Kidney tubule cell (primary cell): ENCODE measurements at regions not wholly inside any gene's neighbourhood (a gene's known extent, or its start where the extent isn't known, plus 50 kb on each side); places are given as distances from the start of the nearest gene placed in this dataset.

Experiments
- DNase-seq: peaks from one replicate; pipeline ENCODE4 v3.0.0-alpha.2; 2018; ENCODE audit warnings: low spot score

- no peak for DNase-seq
These were observed 63.1 kb upstream of the BAIAP2L1 start for GRCh38 chr7:98463837-98464557.

- no peak for DNase-seq
These were observed 62.2 kb upstream of the BAIAP2L1 start for GRCh38 chr7:98462911-98463633.

GRCh38 chr7:98460902-98461301 is 60.0 kb upstream of the BAIAP2L1 start:
- DNase-seq = no peak

GRCh38 chr7:98459529-98459928 is 58.6 kb upstream of the BAIAP2L1 start:
- no peak for DNase-seq

- no peak for DNase-seq
These were observed 57.4 kb upstream of the BAIAP2L1 start for GRCh38 chr7:98458090-98458875.

GRCh38 chr7:98456866-98457265 is 56.0 kb upstream of the BAIAP2L1 start:
- DNase-seq = no peak

- DNase-seq = no peak
These were observed 51.9 kb upstream of the BAIAP2L1 start for GRCh38 chr7:98452791-98453190.
